SU-DHL-6 (cell line): ENCODE measurements at regions not wholly inside any gene's neighbourhood (a gene's known extent, or its start where the extent isn't known, plus 50 kb on each side); places are given as distances from the start of the nearest gene placed in this dataset.

Experiments used
- CTCF ChIP-seq: fragments of 200-600 bp; sonication (generic); IDR thresholded peaks from one replicate; pipeline ENCODE4 v1.5.1; 2017; ENCODE audit warnings: antibody characterized with exemption, mild to moderate bottlenecking, low read length, moderate library complexity; ENCODE audit not compliant: insufficient read depth, poor library complexity, severe bottlenecking
- EZH2phosphoT487 ChIP-seq: fragments of 200-600 bp; sonication (generic), shearing (Covaris generic); conservative IDR thresholded peaks from 2 replicates; pipeline ENCODE4 v1.6.1; 2018; ENCODE audit warnings: mild to moderate bottlenecking, antibody characterized with exemption, low read length, moderate library complexity, mixed read lengths

GRCh38 chr13:33464345-33464744 lies 178.8 kb upstream of the STARD13 start:
- TF ChIP-seq CTCF (no peak), EZH2phosphoT487 (no peak)
